Karpas-422 (cell line): ENCODE measurements at regions not wholly inside any gene's neighbourhood (a gene's known extent, or its start where the extent isn't known, plus 50 kb on each side); places are given as distances from the start of the nearest gene placed in this dataset.
"Not testable (repeated sequence)": the region's sequence is repeated elsewhere in the genome, so short reads cannot be mapped to it uniquely, and the experiment has no call there.

Source experiments
- DNase-seq: peaks from one replicate; pipeline ENCODE4 v3.0.0-alpha.2; 2015
- H2AFZ ChIP-seq: fragments of 200-600 bp; sonication (generic); 2 replicates; pipeline ENCODE4 v1.6.1; 2014; ENCODE audit warnings: antibody characterized with exemption, low read length, mixed read lengths
- H3K27ac ChIP-seq: fragments of 200-600 bp; sonication (generic); 2 replicates; pipeline ENCODE4 v1.5.1; 2014; ENCODE audit warnings: mild to moderate bottlenecking, low read length, moderate library complexity
- H3K27me3 ChIP-seq: fragments of 200-600 bp; sonication (generic); 2 replicates; pipeline ENCODE4 v1.6.1; 2014; ENCODE audit warnings: low read length, mixed read lengths
- H3K36me3 ChIP-seq: fragments of 200-600 bp; sonication (generic); 2 replicates; pipeline ENCODE4 v1.6.1; 2014; ENCODE audit warnings: low read length, mixed read lengths; ENCODE audit not compliant: insufficient read depth
- H3K4me1 ChIP-seq: fragments of 200-600 bp; sonication (generic); 2 replicates; pipeline ENCODE4 v1.6.1; 2014; ENCODE audit warnings: mild to moderate bottlenecking, low read length, mixed read lengths
- H3K4me2 ChIP-seq: fragments of 200-600 bp; sonication (generic); 2 replicates; pipeline ENCODE4 v1.6.1; 2014; ENCODE audit warnings: low read length, low read depth, mild to moderate bottlenecking; ENCODE audit not compliant: poor library complexity, severe bottlenecking
- H3K4me3 ChIP-seq: fragments of 200-600 bp; sonication (generic); 2 replicates; pipeline ENCODE4 v1.5.1; 2014; ENCODE audit warnings: mild to moderate bottlenecking, antibody characterized with exemption, low read length, mixed read lengths
- H3K79me2 ChIP-seq: fragments of 200-600 bp; sonication (generic); 2 replicates; pipeline ENCODE4 v1.6.1; 2014; ENCODE audit warnings: mild to moderate bottlenecking, low read length, mixed read lengths
- H3K9ac ChIP-seq: fragments of 200-600 bp; sonication (generic); 2 replicates; pipeline ENCODE4 v1.6.0; 2014; ENCODE audit warnings: low read length
- H3K9me2 ChIP-seq: fragments of 200-600 bp; sonication (generic), shearing (Covaris generic); replicated peaks from 2 replicates; pipeline ENCODE4 v1.6.0; 2014; ENCODE audit warnings: mild to moderate bottlenecking, low read length, moderate library complexity; ENCODE audit not compliant: insufficient read depth
- H3K9me3 ChIP-seq: fragments of 300-700, 200-600 bp; sonication (generic); 2 replicates; pipeline ENCODE4 v1.6.1; 2014; ENCODE audit warnings: low read length, mixed read lengths
- H4K20me1 ChIP-seq: fragments of 200-600 bp; sonication (generic); 2 replicates; pipeline ENCODE4 v1.6.1; 2014; ENCODE audit warnings: mild to moderate bottlenecking, antibody characterized with exemption, low read length, low read depth; ENCODE audit not compliant: insufficient read depth

- no peaks in the 10 kb centered on the region for H3K27me3 ChIP-seq
- no peak for DNase-seq
- no peak overlapping the region for H3K4me2 ChIP-seq
These were observed 70.0 kb upstream of the MRPS6 start for GRCh38 chr21:34003428-34003827.

GRCh38 chr21:34000375-34000774 lies 73.0 kb upstream of the MRPS6 start:
- peaks cover 8% of the 10 kb centered on the region for H3K4me1 ChIP-seq
- no peaks in the 10 kb centered on the region for H3K9me3 ChIP-seq

More at GRCh38 chr21:34003428-34003827, 70.0 kb upstream of the MRPS6 start:
- H3K4me1 ChIP-seq: peaks cover 8% of the 10 kb centered on the region
- H3K4me3 ChIP-seq: no peak overlapping the region
- H3K79me2 ChIP-seq: no peaks in the 10 kb centered on the region
- no peak overlapping the region for H2AFZ ChIP-seq
- H3K9ac ChIP-seq: no peak overlapping the region
- H3K27ac ChIP-seq: no peak overlapping the region
- no peaks in the 10 kb centered on the region; the same call in 1 of the 2 replicates for H3K9me2 ChIP-seq
- H3K9me3 ChIP-seq: no peaks in the 10 kb centered on the region
- H3K36me3 ChIP-seq: no peaks in the 10 kb centered on the region
- H4K20me1 ChIP-seq: no peaks in the 10 kb centered on the region

GRCh38 chr21:33998809-33999208 lies 74.6 kb upstream of the MRPS6 start:
- no peak for DNase-seq
- Histone ChIP-seq H3K27me3 (no peaks in the 10 kb centered on the region; the same call in 1 of the 2 replicates), H2AFZ (no peak overlapping the region; the same call in 1 of the 2 replicates), H4K20me1 (no peaks in the 10 kb centered on the region), H3K36me3 (no peaks in the 10 kb centered on the region; the same call in 1 of the 2 replicates), H3K9me2 (no peaks in the 10 kb centered on the region; the same call in 1 of the 2 replicates), H3K27ac (no peak overlapping the region), H3K4me3 (no peak overlapping the region), H3K4me1 (peaks cover 8% of the 10 kb centered on the region), H3K9me3 (no peaks in the 10 kb centered on the region), H3K9ac (no peak overlapping the region), H3K4me2 (no peak overlapping the region), H3K79me2 (no peaks in the 10 kb centered on the region)

More at GRCh38 chr21:34000375-34000774, 73.0 kb upstream of the MRPS6 start:
- Histone ChIP-seq H3K4me3 (no peak overlapping the region), H3K9me2 (no peaks in the 10 kb centered on the region; the same call in 1 of the 2 replicates), H3K4me2 (no peak overlapping the region), H3K9ac (no peak overlapping the region), H3K79me2 (no peaks in the 10 kb centered on the region), H3K27ac (no peak overlapping the region), H2AFZ (no peak overlapping the region), H3K27me3 (no peaks in the 10 kb centered on the region; the same call in 1 of the 2 replicates), H3K36me3 (no peaks in the 10 kb centered on the region; the same call in 1 of the 2 replicates), H4K20me1 (no peaks in the 10 kb centered on the region)
- DNase-seq: no peak

- H2AFZ ChIP-seq: no peak overlapping the region; the same call in 1 of the 2 replicates
- no peak overlapping the region for H3K27ac ChIP-seq
- H3K27me3 ChIP-seq: no peaks in the 10 kb centered on the region; the same call in 1 of the 2 replicates
- peaks cover 8% of the 10 kb centered on the region for H3K4me1 ChIP-seq
- H3K9me2 ChIP-seq: no peaks in the 10 kb centered on the region; the same call in 1 of the 2 replicates
- no peak overlapping the region for H3K4me2 ChIP-seq
- no peaks in the 10 kb centered on the region for H4K20me1 ChIP-seq
- H3K79me2 ChIP-seq: no peaks in the 10 kb centered on the region
- H3K9ac ChIP-seq: no peak overlapping the region
- H3K9me3 ChIP-seq: no peaks in the 10 kb centered on the region
- H3K36me3 ChIP-seq: no peaks in the 10 kb centered on the region; the same call in 1 of the 2 replicates
- H3K4me3 ChIP-seq: no peak overlapping the region
- no peak for DNase-seq
These were observed 75.0 kb upstream of the MRPS6 start for GRCh38 chr21:33998402-33998801.

- peaks cover 8% of the 10 kb centered on the region for H3K4me1 ChIP-seq
- H3K9me2 ChIP-seq: no peaks in the 10 kb centered on the region; the same call in 1 of the 2 replicates
- H3K4me2 ChIP-seq: no peak overlapping the region
- H4K20me1 ChIP-seq: no peaks in the 10 kb centered on the region
- no peak overlapping the region for H3K4me3 ChIP-seq
- no peak overlapping the region for H2AFZ ChIP-seq
- H3K27ac ChIP-seq: no peak overlapping the region
- no peaks in the 10 kb centered on the region; the same call in 1 of the 2 replicates for H3K27me3 ChIP-seq
- no peaks in the 10 kb centered on the region for H3K79me2 ChIP-seq
- no peak overlapping the region for H3K9ac ChIP-seq
- DNase-seq: no peak
- H3K36me3 ChIP-seq: no peaks in the 10 kb centered on the region; the same call in 1 of the 2 replicates
- no peaks in the 10 kb centered on the region; the same call in 1 of the 2 replicates for H3K9me3 ChIP-seq
These were observed 75.9 kb upstream of the MRPS6 start for GRCh38 chr21:33997436-33997835.

- Histone ChIP-seq H3K9ac (no peak overlapping the region), H3K36me3 (no peaks in the 10 kb centered on the region; the same call in 1 of the 2 replicates), H3K4me2 (no peak overlapping the region), H3K4me3 (no peak overlapping the region), H3K9me2 (no peaks in the 10 kb centered on the region), H3K27me3 (no peaks in the 10 kb centered on the region; the same call in 1 of the 2 replicates), H3K27ac (no peak overlapping the region), H3K9me3 (no peaks in the 10 kb centered on the region; the same call in 1 of the 2 replicates), H3K79me2 (no peaks in the 10 kb centered on the region), H2AFZ (no peak overlapping the region), H3K4me1 (peaks cover 4% of the 10 kb centered on the region; the same call in 1 of the 2 replicates), H4K20me1 (no peaks in the 10 kb centered on the region)
- DNase-seq: no peak
These were observed 78.8 kb upstream of the ATP5PO start for GRCh38 chr21:33994373-33994772.

DNA sequence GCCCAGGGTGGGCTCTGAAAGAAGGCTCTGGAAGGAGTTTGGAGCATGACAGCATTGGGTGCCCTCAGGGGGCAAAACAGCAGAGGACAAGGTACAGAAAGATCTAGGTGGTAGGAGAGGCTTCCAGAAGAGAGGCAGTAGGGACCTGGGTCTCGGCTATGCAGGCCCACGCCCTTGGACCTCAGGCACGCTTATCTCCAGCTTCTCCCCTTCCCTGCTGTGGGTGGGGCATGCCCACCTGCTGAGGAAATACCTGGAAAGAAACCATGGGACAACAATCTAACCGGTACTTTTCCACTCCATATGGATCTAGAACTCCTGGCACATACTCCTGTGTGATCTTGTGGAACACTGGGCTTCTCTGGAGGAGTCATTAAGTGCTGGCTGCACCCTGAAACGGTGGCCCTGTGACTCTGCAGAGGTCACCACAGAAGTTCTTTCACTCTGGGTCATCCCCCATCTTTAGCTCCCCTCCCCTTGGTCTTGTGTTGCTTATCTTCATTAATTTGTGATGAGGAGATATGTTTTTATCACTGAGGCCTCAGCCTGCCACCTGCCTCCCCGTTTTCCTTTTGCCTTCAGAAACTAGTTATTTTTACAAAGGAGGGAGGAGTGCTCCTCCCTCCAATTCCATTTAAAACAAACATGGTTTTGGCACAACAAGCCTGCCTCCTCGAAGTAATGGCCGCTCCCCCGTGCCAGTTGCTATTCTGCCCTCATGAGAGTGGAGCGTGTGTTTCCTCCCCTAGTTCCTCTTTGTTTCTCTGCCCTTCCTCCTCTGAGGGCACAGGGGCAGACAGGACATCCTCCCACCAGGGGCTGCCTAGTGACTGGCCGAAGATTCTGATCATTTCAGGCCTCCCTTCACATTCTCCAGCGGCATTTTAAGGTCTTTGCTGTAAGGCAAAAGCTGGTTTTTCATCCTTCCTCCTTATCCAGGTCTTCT lies 78.0 kb upstream of the ATP5PO start:
- Histone ChIP-seq H4K20me1 (no peaks in the 10 kb centered on the region), H3K9ac (no peak overlapping the region), H3K27ac (no peak overlapping the region), H3K9me3 (no peaks in the 10 kb centered on the region; the same call in 1 of the 2 replicates), H3K4me2 (no peak overlapping the region), H3K9me2 (no peaks in the 10 kb centered on the region), H2AFZ (no peak overlapping the region), H3K36me3 (no peaks in the 10 kb centered on the region; the same call in 1 of the 2 replicates), H3K4me1 (peaks cover 6% of the 10 kb centered on the region), H3K79me2 (no peaks in the 10 kb centered on the region), H3K4me3 (no peak overlapping the region), H3K27me3 (no peaks in the 10 kb centered on the region; the same call in 1 of the 2 replicates)
- DNase-seq: no peak

- not testable (repeated sequence) for DNase-seq, H2AFZ ChIP-seq, H3K27me3 ChIP-seq, H3K9ac ChIP-seq, H3K27ac ChIP-seq, H3K9me3 ChIP-seq, H3K4me2 ChIP-seq, H3K36me3 ChIP-seq, H3K4me3 ChIP-seq, H4K20me1 ChIP-seq, H3K79me2 ChIP-seq, H3K9me2 ChIP-seq
- peaks cover 10% of the 10 kb centered on the region for H3K4me1 ChIP-seq
These were observed 76.8 kb upstream of the ATP5PO start for GRCh38 chr21:33992412-33992811.
